SW 1271 (cell line): ENCODE measurements at regions not wholly inside any gene's neighbourhood (a gene's known extent, or its start where the extent isn't known, plus 50 kb on each side); places are given as distances from the start of the nearest gene placed in this dataset.

ENCODE experiments used
- DNase-seq, 2 experiments: peaks; one replicate each; lab custom pipeline; 2025; lab: John Stamatoyannopoulos, UW

DNA sequence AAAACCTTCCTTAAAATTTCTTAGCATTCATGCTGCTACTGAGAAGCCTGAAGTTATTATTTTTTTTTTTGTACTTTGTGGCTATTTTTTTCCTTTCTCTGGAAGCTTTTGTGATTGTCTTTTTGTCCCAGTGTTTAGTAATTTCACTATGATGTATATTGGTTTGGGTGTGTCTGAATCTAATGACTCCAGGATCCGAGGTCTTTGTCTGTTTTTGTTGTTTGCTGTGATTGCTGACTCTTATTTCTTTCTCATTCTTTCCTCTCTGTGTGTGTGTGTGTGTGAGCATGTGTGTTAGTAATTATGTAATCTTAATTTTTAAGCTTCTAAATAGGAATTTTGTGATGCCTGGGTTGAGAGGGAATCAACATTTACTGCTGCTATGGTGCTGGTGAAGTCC lies 152.0 kb downstream of the RAP2B start:
- no peak for DNase-seq

DNA sequence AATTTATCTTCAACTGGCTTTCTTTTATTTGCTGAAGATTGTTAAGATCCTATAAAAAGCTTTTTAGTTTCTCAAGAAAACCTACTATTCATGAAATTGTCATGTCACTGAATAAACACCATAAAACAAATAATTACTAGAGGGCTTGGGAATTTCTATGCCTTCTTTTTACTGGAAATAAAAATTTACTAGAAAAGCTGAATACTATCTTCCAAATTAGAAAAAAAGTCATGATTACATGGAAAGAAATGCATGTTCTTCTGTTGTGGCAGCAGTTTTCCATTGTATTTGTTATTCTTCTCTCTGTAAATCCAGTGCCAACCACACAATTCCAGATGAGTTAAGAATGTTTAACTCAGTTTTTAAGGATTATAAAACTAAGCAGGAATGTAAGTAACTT lies 153.8 kb downstream of the RAP2B start:
- DNase-seq: no peak

DNA sequence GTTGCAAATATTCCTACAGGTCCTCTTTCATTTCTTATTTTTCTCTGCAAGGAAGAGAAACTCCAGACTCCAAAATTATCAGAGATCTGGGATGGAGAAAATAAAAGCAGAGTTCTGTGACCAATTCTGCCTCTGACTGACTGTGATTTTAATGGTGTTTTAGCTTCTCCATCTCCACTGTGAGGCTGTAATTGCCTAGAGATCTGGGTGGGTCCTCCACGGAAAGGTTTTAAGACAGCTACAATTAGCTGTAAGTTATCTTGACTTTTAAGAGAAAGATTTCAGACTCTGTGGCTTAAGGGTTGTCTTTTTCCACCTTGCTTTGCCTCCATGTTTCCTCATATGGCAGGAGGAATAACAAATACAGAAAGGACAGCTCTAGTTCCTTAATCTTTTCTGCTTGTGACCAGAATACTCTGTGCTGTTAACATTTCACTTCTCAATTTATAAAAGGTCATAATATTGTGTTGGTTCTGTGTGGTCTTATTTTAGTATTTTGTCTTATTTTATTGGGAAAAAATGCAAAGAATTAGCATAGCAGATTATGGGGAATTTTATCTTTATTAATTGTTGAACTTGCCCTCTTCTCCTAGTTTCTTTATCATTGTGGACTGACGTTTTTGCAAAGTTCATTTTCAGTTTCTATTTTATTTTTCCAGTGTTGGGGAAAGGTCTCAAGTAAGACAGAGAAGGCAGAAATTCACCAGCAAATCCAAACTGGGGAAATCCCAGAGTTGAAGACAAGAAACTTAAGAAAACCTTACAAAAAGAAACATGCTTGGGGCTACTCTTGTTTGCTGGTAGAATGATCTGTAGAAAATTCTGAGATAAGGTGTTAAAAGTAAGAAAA lies 157.9 kb downstream of the RAP2B start:
- DNase-seq: no peak

DNA sequence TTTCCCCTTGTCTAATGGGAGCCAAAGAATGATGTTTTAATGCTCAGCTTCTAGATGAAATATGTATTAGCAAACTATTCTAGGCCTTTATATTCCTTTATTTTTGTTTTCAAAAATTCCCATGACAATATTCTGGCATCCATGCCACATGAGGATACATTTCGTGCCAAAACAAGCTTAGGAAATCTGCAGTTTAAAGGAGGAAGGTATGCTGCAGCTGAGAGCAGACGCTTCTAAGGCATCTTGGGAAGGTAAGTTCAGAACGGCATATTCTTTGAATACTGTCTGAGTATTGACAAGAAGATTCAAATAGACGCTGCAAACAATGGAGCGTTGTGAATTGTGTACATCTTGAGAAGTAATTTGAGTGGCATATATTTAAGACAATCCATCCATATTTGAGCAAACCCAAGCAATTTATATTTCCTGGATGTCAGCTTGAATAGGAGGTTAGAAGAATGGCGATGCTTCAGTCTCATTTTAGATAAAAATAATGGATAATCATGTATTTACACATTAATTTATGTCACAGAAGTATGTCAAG lies 158.6 kb downstream of the RAP2B start:
- no peak for DNase-seq

DNA sequence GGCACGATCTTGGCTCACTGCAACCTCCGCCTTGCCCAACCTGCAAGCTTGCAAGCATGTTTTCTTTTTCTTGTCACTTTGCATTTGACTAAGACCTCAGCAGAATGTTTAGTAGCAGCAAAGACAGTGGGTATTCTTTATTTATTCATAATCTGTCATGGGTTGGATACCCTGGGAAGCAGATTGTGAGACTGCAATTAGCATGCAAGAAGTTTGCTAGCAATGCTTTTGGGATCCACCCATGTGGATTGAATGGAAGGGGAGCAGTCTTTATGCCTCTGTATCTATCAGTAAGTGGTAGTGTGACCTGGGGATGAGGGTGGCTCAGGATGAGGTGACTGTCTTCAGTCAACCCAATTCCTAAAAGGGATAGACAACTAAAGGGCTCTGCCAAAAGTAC lies 166.7 kb downstream of the RAP2B start:
- DNase-seq: no peak

DNA sequence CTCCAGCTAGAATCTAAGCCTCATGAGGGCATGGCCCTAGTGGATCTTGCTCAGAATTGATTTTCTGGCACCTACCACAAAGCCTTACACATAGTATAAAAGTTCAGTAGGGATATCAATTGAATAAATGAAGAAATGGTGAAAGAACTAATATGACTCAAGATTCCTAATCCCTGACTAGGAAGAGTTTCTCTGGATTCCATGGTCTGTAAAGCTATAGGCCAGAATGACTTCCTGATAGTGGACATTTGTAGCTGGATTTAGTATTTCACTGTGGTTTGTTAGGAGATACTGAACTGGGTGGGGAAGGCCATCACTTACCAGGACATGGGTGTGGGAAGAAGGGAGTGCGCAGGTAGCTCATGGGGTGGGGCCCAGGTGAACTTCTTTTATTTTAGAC lies 168.9 kb downstream of the RAP2B start:
- DNase-seq: no peak

DNA sequence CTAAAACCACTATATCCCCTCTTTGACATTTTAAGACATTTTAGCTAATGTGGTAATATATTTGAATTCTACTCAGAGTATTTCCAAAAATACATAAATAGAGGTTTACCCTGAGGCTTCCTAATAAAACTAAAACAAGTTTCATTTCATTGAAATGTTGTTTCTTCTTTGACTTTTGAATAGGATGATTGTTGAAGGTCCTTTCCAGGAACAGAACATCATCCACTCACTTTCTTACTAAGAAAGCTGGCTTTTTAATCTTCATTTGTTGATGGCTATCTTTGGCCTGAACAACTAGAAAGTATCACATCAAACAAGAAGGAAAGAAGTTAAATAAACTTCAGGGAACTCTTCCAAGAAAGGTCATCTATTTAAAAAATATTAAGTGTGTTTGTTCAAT lies 169.7 kb downstream of the RAP2B start:
- DNase-seq: no peak

DNA sequence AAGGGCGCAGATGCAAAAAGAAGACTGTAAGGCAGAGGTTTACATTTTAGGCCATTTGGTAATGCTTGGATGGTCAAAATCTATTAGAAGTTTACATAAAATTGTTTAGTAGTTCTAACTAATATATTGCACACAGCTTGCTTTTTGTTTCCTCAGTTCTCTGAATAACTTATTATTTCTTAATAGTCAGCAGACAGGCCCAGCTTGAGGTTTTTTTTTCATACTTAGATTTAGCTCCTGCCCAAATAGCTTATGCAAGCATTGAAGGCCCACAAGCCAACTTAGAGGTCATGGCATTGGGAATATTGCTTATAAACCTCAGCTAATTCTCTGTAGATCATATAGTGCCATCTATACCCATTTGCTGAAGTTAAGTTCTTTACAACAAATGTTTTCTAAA lies 172.5 kb downstream of the RAP2B start:
- DNase-seq: no peak

DNA sequence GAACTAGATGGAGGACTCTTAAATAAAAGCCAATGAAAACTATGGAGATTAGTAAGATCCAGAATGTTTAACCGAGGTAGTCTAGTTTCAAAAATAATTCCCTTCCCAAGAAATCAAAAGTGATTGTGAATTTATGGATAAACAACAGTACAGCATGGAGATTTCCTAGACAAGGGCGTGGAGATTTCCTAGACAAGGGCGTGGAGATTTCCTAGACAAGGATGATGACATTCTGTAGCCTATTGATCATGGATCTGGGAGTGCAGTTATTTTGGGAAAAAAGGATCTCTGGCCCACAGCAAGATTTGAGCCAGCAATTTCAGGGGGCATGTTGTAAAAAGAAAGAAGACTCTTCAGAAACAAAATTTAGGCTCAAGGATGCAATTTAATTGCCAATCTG lies 175.3 kb downstream of the RAP2B start:
- no peak for DNase-seq

DNA sequence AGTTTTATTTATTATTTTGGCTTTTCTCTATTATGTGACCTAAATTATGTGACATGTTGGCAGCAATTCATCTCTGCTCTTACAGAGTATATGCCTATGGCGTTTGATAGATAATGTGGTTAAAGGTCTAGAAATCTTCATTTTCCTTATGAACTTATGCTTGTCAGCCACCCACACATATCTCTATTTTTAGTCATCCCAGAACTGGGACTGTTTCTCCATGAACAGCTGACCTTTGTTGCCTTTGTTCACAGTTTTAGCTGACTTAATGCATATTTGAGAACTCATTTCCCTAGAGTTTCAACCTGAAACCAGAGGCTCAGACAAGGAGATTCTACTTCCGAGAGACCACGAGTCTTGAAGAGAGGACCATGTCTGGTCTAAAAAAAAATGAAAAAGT lies 176.5 kb downstream of the RAP2B start:
- DNase-seq: no peak

DNA sequence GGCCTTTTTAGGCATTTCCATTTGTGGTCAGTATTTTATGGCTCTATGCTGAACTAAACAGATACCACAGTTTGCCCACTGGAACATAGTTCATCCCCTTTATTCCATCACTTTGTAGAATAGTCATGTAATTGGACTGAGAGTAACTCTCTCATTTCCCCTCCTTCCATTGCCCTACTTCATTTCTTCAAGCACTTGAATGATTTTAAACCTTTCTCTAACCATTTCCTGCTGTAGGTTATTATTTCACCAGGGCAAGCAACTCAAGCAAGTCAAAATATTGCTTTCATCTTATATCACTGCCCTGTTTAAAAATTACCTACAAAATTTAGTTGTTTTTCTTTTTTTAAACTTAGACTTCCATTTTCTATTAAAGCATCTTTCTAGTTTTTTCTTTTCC lies 177.0 kb downstream of the RAP2B start:
- no peak for DNase-seq

DNA sequence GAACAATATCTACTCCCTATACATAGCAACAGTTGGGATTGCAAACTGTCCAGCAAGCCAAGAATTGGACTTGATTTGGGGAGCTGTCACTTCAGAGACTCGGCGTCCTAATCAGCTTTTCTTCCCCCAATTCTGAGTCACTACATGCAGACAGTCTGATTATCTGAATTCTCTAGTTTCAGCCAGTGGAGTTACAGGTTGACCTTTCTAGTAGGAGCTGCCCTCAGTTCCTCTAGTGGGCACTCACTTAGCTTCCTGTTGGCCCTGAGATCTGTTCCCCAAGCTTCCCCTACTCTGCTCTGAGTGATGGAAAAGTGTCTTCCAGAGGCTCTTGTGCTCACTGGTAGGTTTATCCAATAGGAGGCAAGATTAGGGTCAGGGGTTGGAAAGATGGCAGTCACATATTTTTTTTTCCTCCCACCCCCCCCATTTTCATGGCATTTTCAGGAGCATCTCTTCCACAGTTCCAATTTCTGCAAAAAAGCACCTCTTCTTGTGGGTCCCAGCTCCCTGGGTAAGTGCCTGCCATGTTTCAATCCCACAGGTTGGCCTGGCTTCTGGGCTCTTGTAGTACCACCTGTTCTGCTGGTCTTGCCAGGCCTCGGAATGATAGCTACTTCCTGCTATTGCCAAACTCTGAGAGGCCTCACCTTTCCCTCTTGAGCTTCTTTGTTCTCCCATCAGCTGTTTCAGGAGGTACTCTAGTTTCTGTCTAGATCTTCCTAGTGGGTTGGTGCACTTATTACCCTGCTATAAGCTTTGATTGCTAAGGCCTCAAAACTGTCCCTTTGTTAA lies 182.2 kb downstream of the RAP2B start:
- DNase-seq: no peak

DNA sequence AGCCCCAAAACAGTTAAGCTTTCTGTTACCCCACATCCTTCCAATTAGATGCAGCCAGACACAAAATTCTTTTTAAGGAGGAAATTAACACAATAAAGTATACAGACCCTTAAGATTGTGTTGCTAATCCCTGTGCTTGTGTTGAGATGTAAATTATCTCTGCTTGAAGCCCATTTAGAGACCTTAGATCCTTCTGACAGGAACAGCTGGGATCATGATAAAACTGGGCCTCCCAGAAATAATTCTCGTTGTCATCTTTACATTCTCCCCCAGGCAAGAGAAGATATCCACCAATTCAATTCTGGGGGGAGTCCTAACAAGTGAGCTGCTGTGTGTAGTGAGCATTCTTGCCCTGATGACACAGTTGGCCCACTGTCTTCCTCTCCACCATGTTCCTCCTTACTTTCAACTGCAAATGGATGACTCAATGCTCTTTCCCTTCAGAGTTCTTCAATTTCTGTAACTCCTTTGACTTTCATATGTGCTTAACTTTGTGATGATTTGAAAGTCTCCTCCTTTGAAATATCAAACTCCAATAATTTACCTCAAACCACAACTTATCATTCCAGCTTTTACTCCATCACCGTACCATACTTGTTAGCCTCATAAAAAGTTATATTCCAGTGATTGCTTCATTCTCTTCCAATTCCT lies 186.6 kb downstream of the RAP2B start:
- no peak for DNase-seq

DNA sequence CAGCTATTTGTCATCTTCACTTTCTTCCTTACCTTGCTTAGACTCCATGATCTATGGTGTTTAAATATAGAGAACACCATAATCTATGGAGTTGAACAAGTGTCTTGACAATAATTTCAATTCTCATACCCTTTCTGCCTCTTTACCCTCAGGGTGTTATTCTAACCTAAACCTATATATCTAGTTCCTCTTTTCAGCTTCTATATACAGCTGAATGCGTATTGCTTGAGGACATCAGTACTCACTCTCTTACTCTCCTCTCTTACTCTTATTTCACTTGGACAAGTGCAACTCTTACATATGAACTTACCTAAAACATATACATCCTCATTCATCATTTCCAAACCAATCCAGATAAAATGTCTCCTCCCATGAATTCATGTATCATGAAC lies 187.1 kb downstream of the RAP2B start:
- DNase-seq: no peak

DNA sequence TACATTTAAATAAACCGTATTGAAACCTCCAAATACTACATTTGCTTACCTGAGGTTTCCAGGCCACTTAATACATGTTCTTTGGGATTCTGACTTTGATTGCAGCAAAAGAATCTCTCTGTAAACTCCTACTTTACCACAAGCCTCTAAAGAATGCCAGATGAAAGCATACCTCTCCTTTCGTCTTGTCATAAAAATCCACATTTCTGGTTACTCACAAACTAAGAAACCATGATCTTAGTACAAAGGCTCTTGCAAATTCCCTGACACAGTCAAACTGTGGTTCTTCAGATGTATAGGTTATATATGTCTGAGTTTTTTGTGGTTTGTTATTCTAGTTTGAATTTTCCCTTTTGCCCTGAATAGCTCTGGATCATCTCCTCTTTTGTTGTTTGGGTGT lies 188.4 kb downstream of the RAP2B start:
- peak in 1 of 2 experiments; percentile 9 for DNase-seq

DNA sequence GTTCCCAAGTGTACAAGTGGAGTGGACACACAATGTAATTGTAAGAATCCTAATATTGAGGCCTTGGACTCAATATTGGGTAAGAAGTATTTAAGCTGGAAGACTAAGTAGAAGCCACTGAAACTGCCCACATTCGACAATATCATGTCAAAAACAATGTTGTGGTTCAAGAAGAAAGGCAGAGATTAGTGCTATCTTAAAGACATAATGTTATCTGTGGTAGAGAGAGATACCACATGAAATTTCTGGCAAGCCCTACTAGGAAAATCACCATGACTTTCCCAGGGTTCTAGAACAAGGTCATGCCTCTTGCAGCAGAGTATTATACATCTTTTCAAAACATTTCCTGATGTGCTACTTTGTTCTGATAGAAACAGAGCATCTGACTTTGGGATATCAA lies 192.6 kb downstream of the RAP2B start:
- no peak for DNase-seq

DNA sequence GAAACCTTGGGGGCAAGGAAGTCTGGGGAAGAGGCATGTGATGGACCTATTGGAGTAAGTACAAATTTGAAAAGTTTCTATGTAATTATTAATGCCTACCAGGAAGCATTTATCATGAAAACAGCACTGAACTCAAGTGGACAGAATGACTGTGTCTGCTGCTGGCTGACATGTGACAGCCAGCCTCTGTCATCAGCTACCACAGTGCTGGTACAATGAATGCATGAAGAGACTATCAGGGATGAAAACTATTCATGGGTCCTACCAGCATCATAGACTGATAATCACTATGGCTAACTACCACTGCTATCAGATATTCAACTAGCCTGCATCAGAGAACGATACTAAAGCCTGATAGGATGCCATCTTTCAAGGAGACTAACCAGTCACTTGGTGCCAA lies 193.5 kb downstream of the RAP2B start:
- no peak for DNase-seq

DNA sequence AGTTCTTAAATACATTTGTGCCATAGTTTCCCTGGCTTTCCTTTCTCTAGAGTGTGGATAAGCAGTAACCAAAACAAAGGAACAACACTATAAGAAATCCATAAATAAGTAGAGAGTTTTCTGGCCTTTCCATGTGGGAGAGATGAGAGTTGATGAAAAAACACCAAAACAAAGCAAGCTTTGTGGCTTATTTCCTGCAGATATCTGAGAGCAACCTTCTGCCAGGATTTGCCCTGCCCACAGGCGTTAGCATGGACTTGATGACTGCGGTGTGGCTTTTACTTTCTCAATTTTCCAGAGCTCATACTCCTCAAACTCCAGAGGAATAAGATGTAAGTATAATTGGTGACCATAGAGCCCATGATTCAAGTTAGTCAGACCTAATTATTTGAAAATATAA lies 194.9 kb downstream of the RAP2B start:
- DNase-seq: no peak

DNA sequence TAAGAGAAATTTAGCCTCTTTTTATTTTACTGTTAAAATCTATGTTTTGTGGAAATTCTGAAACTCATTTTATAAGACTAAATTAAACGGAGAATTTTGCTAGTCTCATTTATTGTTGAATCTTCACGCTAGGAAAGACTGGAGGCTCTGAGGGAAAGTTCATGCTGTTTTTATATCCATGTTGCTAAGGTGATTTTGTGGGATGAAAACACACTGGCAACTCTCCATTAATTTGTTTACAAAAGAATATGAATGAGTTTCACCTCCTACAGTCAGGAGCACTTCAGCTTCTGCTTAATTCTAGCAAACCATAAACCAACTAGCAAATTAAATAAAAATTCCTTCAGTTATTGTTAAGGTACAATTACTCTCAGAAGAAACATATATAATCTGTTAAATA lies 195.4 kb downstream of the RAP2B start:
- DNase-seq: no peak

DNA sequence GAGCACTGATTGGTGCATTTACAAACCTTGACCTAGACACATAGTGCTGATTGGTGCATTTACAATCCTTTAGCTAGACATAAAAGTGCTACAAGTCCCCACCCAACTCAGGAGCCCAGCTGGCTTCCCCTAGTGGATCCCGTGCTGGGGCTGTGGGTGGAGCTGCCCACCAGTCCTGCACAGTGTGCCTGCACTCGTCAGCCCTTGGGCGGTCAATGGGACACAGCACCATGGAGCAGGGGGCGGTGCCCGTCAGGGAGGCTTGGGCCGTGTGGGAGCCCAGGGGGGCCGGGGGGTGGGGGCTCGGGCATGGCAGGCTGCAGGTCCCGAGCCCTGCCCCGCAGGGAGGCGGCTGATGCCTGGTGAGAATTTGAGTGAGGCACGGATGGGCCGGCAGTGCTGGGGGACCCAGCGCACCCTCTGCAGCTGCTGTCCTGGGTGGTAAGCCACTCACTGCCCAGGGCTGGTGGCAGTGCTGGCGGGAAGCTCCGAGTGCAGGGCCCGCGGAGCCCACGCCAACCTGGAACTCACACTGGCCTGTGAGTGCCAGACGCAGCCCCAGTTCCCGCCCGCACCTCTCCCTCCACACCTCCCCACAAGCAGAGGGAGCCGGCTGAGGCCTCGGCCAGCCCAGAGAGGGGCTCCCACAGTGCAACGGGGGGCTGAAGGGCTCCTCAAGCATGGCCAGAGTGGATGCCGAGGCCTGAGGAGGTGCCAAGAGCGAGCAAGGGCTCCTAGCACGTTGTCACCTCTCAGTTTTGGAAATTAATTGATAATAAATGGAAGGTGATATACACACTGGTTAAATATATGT lies 207.7 kb downstream of the RAP2B start:
- DNase-seq: no peak

DNA sequence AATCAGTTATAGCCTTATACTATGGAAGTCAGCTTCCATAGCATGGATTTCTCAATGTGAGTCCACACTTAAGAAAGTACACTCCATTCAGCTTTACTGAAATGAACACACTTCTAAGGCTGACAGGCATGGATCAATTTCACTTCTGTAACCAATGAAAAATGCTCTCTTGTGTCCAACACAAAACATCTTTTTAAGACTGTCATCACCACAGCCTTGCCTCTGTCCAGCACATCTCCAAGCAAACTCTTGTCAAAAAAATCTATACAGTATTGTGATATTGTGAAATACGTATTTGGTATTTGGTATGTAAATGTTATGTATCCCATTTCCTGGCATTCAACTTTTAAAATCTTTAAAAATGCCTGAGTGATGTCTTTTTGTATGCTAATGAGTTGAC lies 208.7 kb downstream of the RAP2B start:
- no peak for DNase-seq

DNA sequence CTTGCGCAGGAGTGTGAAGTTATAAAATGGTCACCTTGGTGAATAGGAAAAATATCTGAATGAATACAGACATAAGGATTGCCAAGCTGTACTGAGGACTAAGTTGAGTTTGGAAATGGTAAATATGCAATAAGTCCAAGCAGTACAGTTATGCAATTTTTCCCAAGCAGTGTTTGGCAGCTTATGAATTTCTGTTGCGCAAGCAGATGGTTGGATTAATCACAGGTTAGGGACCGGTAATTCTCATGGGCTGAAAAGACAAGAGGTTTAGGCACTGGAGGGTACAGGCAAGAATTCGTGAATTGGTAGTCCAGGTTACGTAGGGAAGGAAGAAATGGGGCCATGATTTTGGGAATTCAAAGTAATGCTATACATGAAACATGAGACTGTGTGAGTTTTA lies 210.3 kb downstream of the RAP2B start:
- no peak for DNase-seq
